Activated T-cell treated with anti-CD3 and anti-CD28 coated beads for 4 hours (primary cell): ENCODE measurements at regions not wholly inside any gene's neighbourhood (a gene's known extent, or its start where the extent isn't known, plus 50 kb on each side); places are given as distances from the start of the nearest gene placed in this dataset.

ENCODE experiments used
- DNase-seq: peaks from one replicate; pipeline ENCODE4 v3.0.0-alpha.2; 2020

- no peak for DNase-seq
Observed at GRCh38 chr1:221900678-221901077, 158.8 kb upstream of the DUSP10 start.

GRCh38 chr1:221897321-221897721, 155.4 kb upstream of the DUSP10 start:
- DNase-seq = no peak

- no peak for DNase-seq
Observed at GRCh38 chr1:221892301-221892830, 150.5 kb upstream of the DUSP10 start.

GRCh38 chr1:221891708-221892107, 149.8 kb upstream of the DUSP10 start:
- no peak for DNase-seq

GRCh38 chr1:221888801-221889200, 146.9 kb upstream of the DUSP10 start:
- no peak for DNase-seq

GRCh38 chr1:221888218-221888617, 146.3 kb upstream of the DUSP10 start:
- DNase-seq = no peak

GRCh38 chr1:221887758-221888157, 145.9 kb upstream of the DUSP10 start:
- DNase-seq = no peak

- no peak for DNase-seq
Observed at GRCh38 chr1:221887415-221887746, 145.5 kb upstream of the DUSP10 start.

- DNase-seq = no peak
Observed at GRCh38 chr1:221886743-221887414, 145.0 kb upstream of the DUSP10 start.

GRCh38 chr1:221886311-221886710, 144.4 kb upstream of the DUSP10 start:
- DNase-seq = no peak

- no peak for DNase-seq
Observed at GRCh38 chr1:221884821-221885220, 142.9 kb upstream of the DUSP10 start.

GRCh38 chr1:221881805-221882581, 140.1 kb upstream of the DUSP10 start:
- DNase-seq = no peak

- no peak for DNase-seq
Observed at GRCh38 chr1:221880182-221880581, 138.3 kb upstream of the DUSP10 start.

GRCh38 chr1:221878134-221878533, 136.2 kb upstream of the DUSP10 start:
- no peak for DNase-seq

- DNase-seq = no peak
Observed at GRCh38 chr1:221877311-221877710, 135.4 kb upstream of the DUSP10 start.

GRCh38 chr1:221875004-221875330, 133.1 kb upstream of the DUSP10 start:
- DNase-seq = no peak

GRCh38 chr1:221874285-221875003, 132.6 kb upstream of the DUSP10 start:
- DNase-seq = no peak

GRCh38 chr1:221873673-221874072, 131.8 kb upstream of the DUSP10 start:
- DNase-seq = no peak

- DNase-seq = no peak
Observed at GRCh38 chr1:221871056-221871455, 129.2 kb upstream of the DUSP10 start.

GRCh38 chr1:221869779-221870178, 127.9 kb upstream of the DUSP10 start:
- no peak for DNase-seq

GRCh38 chr1:221868593-221869303, 126.9 kb upstream of the DUSP10 start:
- DNase-seq = no peak

GRCh38 chr1:221867003-221867402, 125.1 kb upstream of the DUSP10 start:
- no peak for DNase-seq

GRCh38 chr1:221865808-221866207, 123.9 kb upstream of the DUSP10 start:
- DNase-seq = no peak
